ENCODE measurements at regions not wholly inside any gene's neighbourhood (a gene's known extent, or its start where the extent isn't known, plus 50 kb on each side); places are given as distances from the start of the nearest gene placed in this dataset.

DNA sequence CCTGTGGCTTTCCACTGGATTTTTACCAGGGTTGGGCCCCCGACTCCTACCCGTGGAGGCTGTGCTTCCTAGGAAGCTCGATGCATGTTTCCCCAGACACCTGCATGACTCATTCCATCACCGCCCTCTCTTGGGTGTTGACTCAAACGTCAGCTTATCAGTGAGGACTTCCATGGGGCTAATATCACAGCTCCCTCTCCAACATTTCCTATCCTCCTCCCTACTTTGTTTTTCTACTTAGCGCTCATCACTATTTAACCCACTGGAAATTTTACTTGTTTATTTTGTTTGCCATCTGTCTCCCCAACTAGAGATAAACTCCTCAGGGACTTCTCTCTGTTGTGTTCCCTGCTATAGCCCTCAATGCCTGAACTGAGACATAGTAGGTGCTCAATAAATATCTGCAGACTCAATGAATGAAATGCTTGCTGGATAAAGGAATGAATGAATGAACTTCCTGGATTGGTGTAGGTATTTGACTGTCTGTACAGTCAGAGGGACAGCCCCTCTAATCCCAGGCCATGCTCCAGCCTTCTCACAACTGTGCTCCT is 55.9 kb upstream of the EPCAM start:
- TF ChIP-seq, protein P1, sequence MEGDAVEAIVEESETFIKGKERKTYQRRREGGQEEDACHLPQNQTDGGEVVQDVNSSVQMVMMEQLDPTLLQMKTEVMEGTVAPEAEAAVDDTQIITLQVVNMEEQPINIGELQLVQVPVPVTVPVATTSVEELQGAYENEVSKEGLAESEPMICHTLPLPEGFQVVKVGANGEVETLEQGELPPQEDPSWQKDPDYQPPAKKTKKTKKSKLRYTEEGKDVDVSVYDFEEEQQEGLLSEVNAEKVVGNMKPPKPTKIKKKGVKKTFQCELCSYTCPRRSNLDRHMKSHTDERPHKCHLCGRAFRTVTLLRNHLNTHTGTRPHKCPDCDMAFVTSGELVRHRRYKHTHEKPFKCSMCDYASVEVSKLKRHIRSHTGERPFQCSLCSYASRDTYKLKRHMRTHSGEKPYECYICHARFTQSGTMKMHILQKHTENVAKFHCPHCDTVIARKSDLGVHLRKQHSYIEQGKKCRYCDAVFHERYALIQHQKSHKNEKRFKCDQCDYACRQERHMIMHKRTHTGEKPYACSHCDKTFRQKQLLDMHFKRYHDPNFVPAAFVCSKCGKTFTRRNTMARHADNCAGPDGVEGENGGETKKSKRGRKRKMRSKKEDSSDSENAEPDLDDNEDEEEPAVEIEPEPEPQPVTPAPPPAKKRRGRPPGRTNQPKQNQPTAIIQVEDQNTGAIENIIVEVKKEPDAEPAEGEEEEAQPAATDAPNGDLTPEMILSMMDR (IDR thresholded peaks at IDR 0.05) = no peak
- TF ChIP-seq POLR2A (IDR thresholded peaks at IDR 0.05) = no peak
